Mammary epithelial cell (primary cell): ENCODE measurements at regions not wholly inside any gene's neighbourhood (a gene's known extent, or its start where the extent isn't known, plus 50 kb on each side); places are given as distances from the start of the nearest gene placed in this dataset.

ENCODE experiments used
- CTCF ChIP-seq, 2 donors: IDR thresholded peaks in 1 of 2; conservative IDR thresholded peaks in 1 of 2; 2 replicates each; pipeline ENCODE4 v1.5.1; 2011 to 2012; ENCODE audit warnings: inconsistent platforms in 2 of 2, low read length in 2 of 2, mild to moderate bottlenecking in 2 of 2, control low read depth in 1 of 2, low read depth in 1 of 2; ENCODE audit not compliant: insufficient read depth in 1 of 2; ENCODE audit errors: extremely low read depth in 1 of 2
- EZH2 ChIP-seq: IDR thresholded peaks from 2 replicates; pipeline ENCODE4 v1.6.1; 2012; ENCODE audit warnings: low read length, inconsistent platforms, borderline replicate concordance

GRCh38 chr4:149140841-149141240 lies 674.8 kb downstream of the IQCM start:
- TF ChIP-seq CTCF (conservative IDR thresholded peaks at IDR 0.05 in 1 of 2, IDR thresholded peaks at IDR 0.05 in 1 of 2; ENCODE audit: extremely low read depth in 1 of 2, insufficient read depth in 1 of 2, low read depth in 1 of 2, low read length in 2 of 2) = no peak
- no peak for TF ChIP-seq EZH2
